ENCODE measurements at regions not wholly inside any gene's neighbourhood (a gene's known extent, or its start where the extent isn't known, plus 50 kb on each side); places are given as distances from the start of the nearest gene placed in this dataset.

GRCh38 chr15:37870711-37871110 lies 63.7 kb upstream of the TMCO5A start:
- Histone ChIP-seq H3K4me1 (no peaks in the 10 kb centered on the region), H3K4me3 (no peak overlapping the region), H3K4me2 (no peak overlapping the region), H3K27ac (no peak overlapping the region), H3K9me3 (no peaks in the 10 kb centered on the region)
- DNase-seq (ENCODE audit: low read depth in 1 of 2, low spot score in 1 of 2) (no peak), FAIRE-seq (no peak), ATAC-seq (no peak)
- TF ChIP-seq ZFP36 (IDR thresholded peaks at IDR 0.05; ENCODE audit: borderline replicate concordance, partially characterized antibody) (no peak), RNF2 (IDR thresholded peaks at IDR 0.05; ENCODE audit: borderline replicate concordance, low read depth) (no peak), REST (IDR thresholded peaks at IDR 0.05) (no peak), KDM5A (IDR thresholded peaks at IDR 0.05) (no peak), MAX (IDR thresholded peaks at IDR 0.05) (no peak), EHMT2 (IDR thresholded peaks at IDR 0.05; ENCODE audit: low read depth) (no peak), HOXB13 (CRISPR knock-in tag; IDR thresholded peaks at IDR 0.05; ENCODE audit: low read depth) (no peak), BHLHE40 (IDR thresholded peaks at IDR 0.05; ENCODE audit: low read depth, low read length) (no peak), TFCP2L1 (CRISPR knock-in tag; IDR thresholded peaks at IDR 0.05) (no peak)
- ChIA-PET POLR2A (no interaction called here), CTCF (interaction anchor here (0.9 kb wide), 1 partner anchor 49 kb away, joined by 3 read pairs; no protein-coding TSS in a partner anchor)

- FAIRE-seq: no peak
- Histone ChIP-seq H3K4me2 (no peak overlapping the region), H3K4me1 (no peaks in the 10 kb centered on the region), H3K4me3 (no peak overlapping the region), H3K27ac (no peak overlapping the region), H3K9me3 (no peaks in the 10 kb centered on the region)
- no peak for ATAC-seq
- CTCF ChIA-PET: interaction anchor here (1.2 kb wide), 1 partner anchor 11 kb away, joined by 3 read pairs; no protein-coding TSS in a partner anchor
- TF ChIP-seq CHD4 (IDR thresholded peaks at IDR 0.05; ENCODE audit: borderline replicate concordance): no peak
- no peak for TF ChIP-seq NR3C1 (IDR thresholded peaks at IDR 0.05)
- no peak for TF ChIP-seq SREBF2 (IDR thresholded peaks at IDR 0.05)
- TF ChIP-seq JUN (IDR thresholded peaks at IDR 0.05): no peak
- no peak for TF ChIP-seq NFE2L2 (conservative IDR thresholded peaks at IDR 0.05; ENCODE audit: low read length)
- no peak for TF ChIP-seq REST (IDR thresholded peaks at IDR 0.05)
- no peak for TF ChIP-seq NPAS2 (CRISPR knock-in tag; IDR thresholded peaks at IDR 0.05; ENCODE audit: borderline replicate concordance)
- no peak for TF ChIP-seq USF2 (IDR thresholded peaks at IDR 0.05)
- no peak for TF ChIP-seq HOXA7 (CRISPR knock-in tag; IDR thresholded peaks at IDR 0.05)
- TF ChIP-seq RNF2 (IDR thresholded peaks at IDR 0.05; ENCODE audit: borderline replicate concordance, low read depth): no peak
- no peak for TF ChIP-seq ZC3H11A (IDR thresholded peaks at IDR 0.05)
- no peak for TF ChIP-seq ZSCAN20 (CRISPR knock-in tag; IDR thresholded peaks at IDR 0.05)
- no peak for TF ChIP-seq TFCP2L1 (CRISPR knock-in tag; IDR thresholded peaks at IDR 0.05)
- TF ChIP-seq ATOH8 (CRISPR knock-in tag; IDR thresholded peaks at IDR 0.05; ENCODE audit: low read depth): no peak
- TF ChIP-seq KDM5A (IDR thresholded peaks at IDR 0.05): no peak
- TF ChIP-seq HDAC2 (IDR thresholded peaks at IDR 0.05): no peak
- no peak for TF ChIP-seq PHF8 (IDR thresholded peaks at IDR 0.05; ENCODE audit: borderline replicate concordance, low read depth)
- no peak for TF ChIP-seq SMC3 (IDR thresholded peaks at IDR 0.05)
- DNase-seq (ENCODE audit: low read depth in 1 of 2, low spot score in 1 of 2): no peak
- 60% methylated on average over 9 of the region's 9 CpGs for WGBS (ENCODE audit: missing lambda C conversion rate)
- POLR2A ChIA-PET: no interaction called here
Observed at GRCh38 chr15:37872661-37873060, 61.8 kb upstream of the TMCO5A start.

All from A549 (cell line).